ENCODE measurements at regions not wholly inside any gene's neighbourhood (a gene's known extent, or its start where the extent isn't known, plus 50 kb on each side); places are given as distances from the start of the nearest gene placed in this dataset.

DNA sequence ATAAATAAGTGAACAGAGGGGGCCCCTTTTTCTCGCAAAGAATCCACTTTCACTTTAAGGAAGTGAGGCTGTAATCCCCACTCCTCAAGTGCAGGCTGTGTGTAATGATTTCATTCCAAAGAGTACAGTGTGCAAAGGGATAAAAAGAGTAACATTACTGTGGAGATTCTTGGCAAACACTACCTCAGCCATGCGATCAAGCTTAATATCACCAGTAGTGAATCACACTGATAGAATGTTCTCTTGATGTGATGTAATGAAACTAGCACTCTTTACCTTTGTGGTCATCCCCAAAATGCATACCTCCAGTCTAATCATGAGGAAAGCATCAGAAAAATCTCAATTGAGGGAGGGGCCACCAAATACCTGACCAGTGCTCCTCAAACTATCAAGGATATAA is 246.1 kb upstream of the CHORDC1 start:
- Histone ChIP-seq H3K27me3 (ENCODE audit: control insufficient read depth in 2 of 2, insufficient read depth in 2 of 2, low read length in 2 of 2) (no peaks in the 10 kb centered on the region), H3K9ac (replicated peaks; ENCODE audit: extremely low read depth, insufficient read depth, low read length) (no peak overlapping the region), H3K9me1 (replicated peaks; ENCODE audit: control insufficient read depth, extremely low read depth, insufficient read depth, low read length) (no peaks in the 10 kb centered on the region), H3K4me1 (ENCODE audit: control insufficient read depth, extremely low read depth, insufficient read depth, low read length) (no peaks in the 10 kb centered on the region), H3K4me2 (ENCODE audit: insufficient read depth, low read length) (no peak overlapping the region), H4K20me1 (replicated peaks; ENCODE audit: control insufficient read depth, extremely low read depth, insufficient read depth, low read length) (no peaks in the 10 kb centered on the region), H3K36me3 (ENCODE audit: control insufficient read depth in 2 of 2, extremely low read depth in 1 of 2, insufficient read depth in 2 of 2, low read length in 2 of 2) (no peaks in the 10 kb centered on the region), H3K4me3 (replicated peaks in 1 of 3; ENCODE audit: insufficient read depth in 1 of 3, low read depth in 1 of 3, low read length in 3 of 3) (no peak overlapping the region), H2AFZ (ENCODE audit: low read depth, low read length) (no peak overlapping the region), H3K79me2 (ENCODE audit: control insufficient read depth, insufficient read depth, low read length) (no peaks in the 10 kb centered on the region), H3K27ac (ENCODE audit: insufficient read depth, low read depth, low read length) (no peak overlapping the region), H3K9me3 (replicated peaks; ENCODE audit: control insufficient read depth, insufficient read depth, low read length) (no peaks in the 10 kb centered on the region)
- intact Hi-C loops (cut with micrococcal nuclease) (no loop called here), dilution Hi-C loops (cut with MboI; ENCODE audit: extremely low pct_ligation_motif_present, low sequenced_read_pairs) (no loop called here)
- DNase-seq (ENCODE audit: low read depth, low spot score) (no peak), FAIRE-seq (no peak)
- TF ChIP-seq GATA2 (IDR thresholded peaks at IDR 0.05; ENCODE audit: insufficient read depth, insufficient read length, low read depth, low read length) (no peak), POLR2A (IDR thresholded peaks at IDR 0.05; ENCODE audit: low read depth, low read length) (no peak), MYC (IDR thresholded peaks at IDR 0.05; ENCODE audit: low read depth, low read length) (no peak), EZH2 (IDR thresholded peaks at IDR 0.05; ENCODE audit: borderline replicate concordance, low read depth, low read length, severe bottlenecking) (no peak), FOS (IDR thresholded peaks at IDR 0.05; ENCODE audit: borderline replicate concordance, insufficient read depth, low read length) (no peak), POLR2AphosphoS5 (IDR thresholded peaks at IDR 0.05; ENCODE audit: insufficient read depth, low read depth, low read length) (no peak), JUN (IDR thresholded peaks at IDR 0.05; ENCODE audit: borderline replicate concordance, insufficient read depth, insufficient read length, low read depth) (no peak)
- TF ChIP-seq, protein P1, sequence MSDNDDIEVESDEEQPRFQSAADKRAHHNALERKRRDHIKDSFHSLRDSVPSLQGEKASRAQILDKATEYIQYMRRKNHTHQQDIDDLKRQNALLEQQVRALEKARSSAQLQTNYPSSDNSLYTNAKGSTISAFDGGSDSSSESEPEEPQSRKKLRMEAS (IDR thresholded peaks at IDR 0.05; ENCODE audit: insufficient read depth, insufficient read length): no peak
- TF ChIP-seq, protein P2, sequence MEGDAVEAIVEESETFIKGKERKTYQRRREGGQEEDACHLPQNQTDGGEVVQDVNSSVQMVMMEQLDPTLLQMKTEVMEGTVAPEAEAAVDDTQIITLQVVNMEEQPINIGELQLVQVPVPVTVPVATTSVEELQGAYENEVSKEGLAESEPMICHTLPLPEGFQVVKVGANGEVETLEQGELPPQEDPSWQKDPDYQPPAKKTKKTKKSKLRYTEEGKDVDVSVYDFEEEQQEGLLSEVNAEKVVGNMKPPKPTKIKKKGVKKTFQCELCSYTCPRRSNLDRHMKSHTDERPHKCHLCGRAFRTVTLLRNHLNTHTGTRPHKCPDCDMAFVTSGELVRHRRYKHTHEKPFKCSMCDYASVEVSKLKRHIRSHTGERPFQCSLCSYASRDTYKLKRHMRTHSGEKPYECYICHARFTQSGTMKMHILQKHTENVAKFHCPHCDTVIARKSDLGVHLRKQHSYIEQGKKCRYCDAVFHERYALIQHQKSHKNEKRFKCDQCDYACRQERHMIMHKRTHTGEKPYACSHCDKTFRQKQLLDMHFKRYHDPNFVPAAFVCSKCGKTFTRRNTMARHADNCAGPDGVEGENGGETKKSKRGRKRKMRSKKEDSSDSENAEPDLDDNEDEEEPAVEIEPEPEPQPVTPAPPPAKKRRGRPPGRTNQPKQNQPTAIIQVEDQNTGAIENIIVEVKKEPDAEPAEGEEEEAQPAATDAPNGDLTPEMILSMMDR (IDR thresholded peaks at IDR 0.05; ENCODE audit: extremely low read depth in 1 of 2, insufficient read depth in 1 of 2, low read depth in 1 of 2, low read length in 2 of 2): no peak
- ChIA-PET CTCF (no interaction called here), POLR2A (no interaction called here)
- BruUV-seq (replicated peaks): no TSS peak

Measured in endothelial cell of umbilical vein (primary cell).